ENCODE measurements at regions not wholly inside any gene's neighbourhood (a gene's known extent, or its start where the extent isn't known, plus 50 kb on each side); places are given as distances from the start of the nearest gene placed in this dataset.

DNA sequence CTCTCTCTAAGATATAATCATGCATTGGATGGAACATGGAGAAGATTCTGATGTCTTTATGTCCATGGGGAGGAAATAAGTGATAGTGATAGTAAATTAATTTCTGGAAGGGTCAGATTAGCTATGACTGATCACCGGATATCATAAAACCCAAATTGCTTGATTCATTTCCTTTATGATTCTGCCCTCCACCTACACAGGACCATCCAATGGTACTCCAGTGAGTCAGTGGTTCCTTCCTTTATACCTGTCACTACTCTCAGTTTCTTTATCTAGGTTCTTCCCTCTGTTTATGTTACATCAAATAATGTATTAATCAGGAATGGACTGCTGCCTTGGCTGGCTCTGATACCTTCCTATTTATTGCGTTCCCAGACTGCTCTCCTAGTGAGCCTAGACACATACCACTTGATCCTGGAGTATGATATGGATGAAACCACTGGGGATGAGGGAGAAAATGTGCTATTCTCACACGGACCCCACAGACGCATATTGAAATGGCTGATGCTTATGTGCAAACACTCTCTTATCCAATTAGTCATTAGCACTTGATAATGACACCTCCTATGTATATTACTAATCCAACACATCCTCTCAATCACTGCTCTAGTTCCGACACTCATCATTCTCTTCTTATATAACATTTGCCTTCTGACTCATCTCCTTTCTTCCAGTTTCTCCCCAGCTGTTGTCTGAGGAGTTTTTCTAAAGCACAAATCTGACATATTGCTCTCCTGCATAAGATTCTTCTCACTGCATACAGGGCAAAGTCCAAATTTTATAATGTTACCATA, 315.6 kb downstream of the INSIG2 start:
- H3K9me3 Mint-ChIP-seq (ENCODE audit: low read depth, unreplicated experiment): peaks cover 9% of the 10 kb centered on the region
- BruUV-seq (replicated peaks): no TSS peak
- no peak overlapping the region for H3K27ac Mint-ChIP-seq (ENCODE audit: unreplicated experiment)
- intact Hi-C loops (cut with micrococcal nuclease; ENCODE audit: unreplicated experiment): no loop called here
- H3K4me1 Mint-ChIP-seq (ENCODE audit: low read depth, unreplicated experiment): peaks cover 16% of the 10 kb centered on the region
- no peak for DNase-seq
- no peak overlapping the region for H3K4me3 Mint-ChIP-seq (ENCODE audit: low read depth, unreplicated experiment)
- TF ChIP-seq, protein P1, sequence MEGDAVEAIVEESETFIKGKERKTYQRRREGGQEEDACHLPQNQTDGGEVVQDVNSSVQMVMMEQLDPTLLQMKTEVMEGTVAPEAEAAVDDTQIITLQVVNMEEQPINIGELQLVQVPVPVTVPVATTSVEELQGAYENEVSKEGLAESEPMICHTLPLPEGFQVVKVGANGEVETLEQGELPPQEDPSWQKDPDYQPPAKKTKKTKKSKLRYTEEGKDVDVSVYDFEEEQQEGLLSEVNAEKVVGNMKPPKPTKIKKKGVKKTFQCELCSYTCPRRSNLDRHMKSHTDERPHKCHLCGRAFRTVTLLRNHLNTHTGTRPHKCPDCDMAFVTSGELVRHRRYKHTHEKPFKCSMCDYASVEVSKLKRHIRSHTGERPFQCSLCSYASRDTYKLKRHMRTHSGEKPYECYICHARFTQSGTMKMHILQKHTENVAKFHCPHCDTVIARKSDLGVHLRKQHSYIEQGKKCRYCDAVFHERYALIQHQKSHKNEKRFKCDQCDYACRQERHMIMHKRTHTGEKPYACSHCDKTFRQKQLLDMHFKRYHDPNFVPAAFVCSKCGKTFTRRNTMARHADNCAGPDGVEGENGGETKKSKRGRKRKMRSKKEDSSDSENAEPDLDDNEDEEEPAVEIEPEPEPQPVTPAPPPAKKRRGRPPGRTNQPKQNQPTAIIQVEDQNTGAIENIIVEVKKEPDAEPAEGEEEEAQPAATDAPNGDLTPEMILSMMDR (IDR thresholded peaks at IDR 0.05; ENCODE audit: unreplicated experiment): no peak
- CTCF ChIA-PET: no interaction called here
- no peaks in the 10 kb centered on the region for H3K36me3 Mint-ChIP-seq (ENCODE audit: insufficient read depth, unreplicated experiment)
- no peaks in the 10 kb centered on the region for H3K27me3 Mint-ChIP-seq (ENCODE audit: unreplicated experiment)

DNA sequence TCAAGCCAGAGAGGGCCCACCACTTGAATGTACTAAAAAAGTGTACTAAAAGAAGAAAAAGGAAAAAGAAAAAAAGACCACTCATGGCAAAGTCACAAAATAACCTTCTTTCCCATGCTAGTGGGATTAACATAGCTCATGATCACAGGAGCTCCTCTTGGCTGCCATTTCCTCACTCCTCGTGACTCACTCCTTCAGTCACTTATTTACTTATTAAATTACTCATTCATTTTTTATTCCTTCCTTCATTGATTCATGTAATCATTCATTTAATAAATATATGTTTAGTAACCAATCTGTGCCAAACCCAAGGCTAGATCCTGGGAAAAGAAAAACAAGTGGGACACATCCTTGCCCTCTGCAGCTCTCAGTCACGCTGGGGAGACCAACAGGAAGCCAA, 300.5 kb downstream of the INSIG2 start:
- intact Hi-C loops (cut with micrococcal nuclease; ENCODE audit: unreplicated experiment): loop anchor here (5.0 kb wide), 1 partner anchor 44 kb away; no protein-coding TSS in a partner anchor
- CTCF ChIA-PET: interaction anchor here (0.8 to 2.2 kb wide), 4 partner anchors 17 to 467 kb away, joined by 3 to 11 read pairs (median 4); no protein-coding TSS in a partner anchor
- peaks cover 2% of the 10 kb centered on the region for H3K9me3 Mint-ChIP-seq (ENCODE audit: low read depth, unreplicated experiment)

DNA sequence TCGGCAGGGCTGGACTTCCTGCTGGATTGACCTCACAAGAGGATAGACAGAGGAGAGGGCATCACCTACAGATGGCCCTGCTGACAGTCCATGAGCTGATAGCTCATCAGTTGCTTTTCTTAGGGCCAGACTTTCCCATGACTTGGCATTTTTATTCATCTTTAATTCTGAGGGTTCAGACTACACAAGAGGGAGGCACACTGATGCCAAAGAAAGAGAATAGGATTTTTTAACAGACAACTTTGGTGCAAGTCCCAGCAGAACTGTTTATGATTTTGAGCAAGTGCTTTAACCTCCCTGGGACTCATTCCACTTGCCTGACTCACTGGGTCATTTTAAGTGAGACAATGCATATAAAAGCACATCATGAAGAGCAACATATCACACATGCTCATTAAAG, 299.2 kb downstream of the INSIG2 start:
- CTCF ChIA-PET: interaction anchor here (1.0 kb wide), 1 partner anchor 15 kb away, joined by 3 read pairs; no protein-coding TSS in a partner anchor
- Mint-ChIP-seq H3K27me3 (ENCODE audit: unreplicated experiment) (no peaks in the 10 kb centered on the region), H3K27ac (ENCODE audit: unreplicated experiment) (peak overlapping the region; percentile 60), H3K36me3 (ENCODE audit: insufficient read depth, unreplicated experiment) (peaks cover 13% of the 10 kb centered on the region), H3K9me3 (ENCODE audit: low read depth, unreplicated experiment) (peaks cover 2% of the 10 kb centered on the region), H3K4me3 (ENCODE audit: low read depth, unreplicated experiment) (no peak overlapping the region), H3K4me1 (ENCODE audit: low read depth, unreplicated experiment) (peaks cover 27% of the 10 kb centered on the region)
- TF ChIP-seq, protein P1 (IDR thresholded peaks at IDR 0.05; ENCODE audit: unreplicated experiment): no peak
- no TSS peak for BruUV-seq (replicated peaks)
- DNase-seq: no peak
- intact Hi-C loops (cut with micrococcal nuclease; ENCODE audit: unreplicated experiment): loop anchor here (5.0 kb wide), 1 partner anchor 45 kb away; no protein-coding TSS in a partner anchor

More for the DNA sequence above, 300.5 kb downstream of the INSIG2 start:
- no TSS peak for BruUV-seq (replicated peaks)
- Mint-ChIP-seq H3K27me3 (ENCODE audit: unreplicated experiment) (no peaks in the 10 kb centered on the region), H3K4me1 (ENCODE audit: low read depth, unreplicated experiment) (peaks cover 27% of the 10 kb centered on the region), H3K4me3 (ENCODE audit: low read depth, unreplicated experiment) (peak overlapping the region; percentile 64), H3K36me3 (ENCODE audit: insufficient read depth, unreplicated experiment) (peaks cover 13% of the 10 kb centered on the region), H3K27ac (ENCODE audit: unreplicated experiment) (peak overlapping the region; percentile 94)
- TF ChIP-seq, protein P1 (IDR thresholded peaks at IDR 0.05; ENCODE audit: unreplicated experiment): no peak
- peak; percentile 17 for DNase-seq

DNA sequence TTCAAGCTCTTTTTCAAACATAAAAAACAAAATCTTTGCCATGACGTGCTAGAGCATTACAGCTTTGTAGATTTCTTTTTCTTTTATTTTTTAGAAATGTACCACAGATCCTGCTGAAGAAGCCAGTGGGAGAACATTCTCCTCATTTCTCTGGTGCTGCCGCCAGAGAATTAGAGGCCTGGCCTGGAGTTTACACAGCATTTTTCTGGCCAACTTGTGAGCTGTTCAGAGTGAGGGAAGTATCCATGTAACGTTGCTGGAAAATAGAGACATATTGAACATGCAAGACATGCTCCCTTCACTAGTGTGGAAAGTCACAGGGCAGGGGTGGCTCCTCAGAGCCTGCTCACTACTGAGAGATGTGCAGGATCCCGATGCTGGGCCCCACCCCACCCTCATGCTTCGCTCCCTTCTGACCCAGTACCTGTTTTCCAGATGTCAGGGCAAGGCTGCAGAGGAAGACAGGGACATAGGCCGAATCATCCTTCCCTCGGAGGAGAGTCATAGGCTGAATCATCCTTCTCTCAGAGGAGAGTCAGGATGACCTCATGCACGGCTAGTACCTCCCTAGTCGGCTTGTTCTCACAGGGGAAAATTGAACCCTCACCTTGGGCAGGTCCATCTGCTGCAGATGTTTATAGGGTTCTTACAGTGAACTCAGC, 298.5 kb downstream of the INSIG2 start:
- CTCF ChIA-PET: interaction anchor here (1.0 kb wide), 1 partner anchor 14 kb away, joined by 3 read pairs; no protein-coding TSS in a partner anchor
- BruUV-seq (replicated peaks): no TSS peak
- H3K36me3 Mint-ChIP-seq (ENCODE audit: insufficient read depth, unreplicated experiment): peaks cover 13% of the 10 kb centered on the region
- intact Hi-C loops (cut with micrococcal nuclease; ENCODE audit: unreplicated experiment): loop anchor here (5.0 kb wide), 1 partner anchor 46 kb away; no protein-coding TSS in a partner anchor
- no peak for DNase-seq
- no peak overlapping the region for H3K27ac Mint-ChIP-seq (ENCODE audit: unreplicated experiment)
- H3K27me3 Mint-ChIP-seq (ENCODE audit: unreplicated experiment): no peaks in the 10 kb centered on the region
- H3K9me3 Mint-ChIP-seq (ENCODE audit: low read depth, unreplicated experiment): no peaks in the 10 kb centered on the region
- TF ChIP-seq, protein P1 (IDR thresholded peaks at IDR 0.05; ENCODE audit: unreplicated experiment): no peak
- no peak overlapping the region for H3K4me3 Mint-ChIP-seq (ENCODE audit: low read depth, unreplicated experiment)
- H3K4me1 Mint-ChIP-seq (ENCODE audit: low read depth, unreplicated experiment): peaks cover 27% of the 10 kb centered on the region
